GM23248 (cell line): ENCODE measurements at regions not wholly inside any gene's neighbourhood (a gene's known extent, or its start where the extent isn't known, plus 50 kb on each side); places are given as distances from the start of the nearest gene placed in this dataset.

Experiments
- EZH2 ChIP-seq: fragments of 200-600 bp; sonication (generic); IDR thresholded peaks from 2 replicates; pipeline ENCODE4 v1.6.1; 2018; ENCODE audit warnings: antibody characterized with exemption, mild to moderate bottlenecking; ENCODE audit not compliant: insufficient read depth, poor library complexity, severe bottlenecking
- EZH2phosphoT487 ChIP-seq: fragments of 200-600 bp; sonication (generic); IDR thresholded peaks from 2 replicates; pipeline ENCODE4 v1.6.1; 2018; ENCODE audit warnings: antibody characterized with exemption, moderate library complexity, mild to moderate bottlenecking, low read depth; ENCODE audit not compliant: insufficient read depth

GRCh38 chr10:32174349-32174893, 118.2 kb upstream of the KIF5B start:
- TF ChIP-seq EZH2 (no peak), EZH2phosphoT487 (no peak)
